Heart left ventricle (tissue), 16 donors: ENCODE measurements at regions not wholly inside any gene's neighbourhood (a gene's known extent, or its start where the extent isn't known, plus 50 kb on each side); places are given as distances from the start of the nearest gene placed in this dataset.
"Not testable (repeated sequence)": the region's sequence is repeated elsewhere in the genome, so short reads cannot be mapped to it uniquely, and the experiment has no call there.

ENCODE experiments used
- ATAC-seq, 4 donors: fragments of 200-7000 bp; cut with Tn5 transposase; one replicate each; pipeline ENCODE4 v1.9.1; 2020 to 2022; ENCODE audit warnings: moderate library complexity in 4 of 4, mild to moderate bottlenecking in 3 of 4, moderate number of reproducible peaks in 1 of 4
- DNase-seq, 5 donors: peaks; one replicate each; pipeline ENCODE4 v3.0.0-alpha.2; 2020
- H3K27ac ChIP-seq, 12 donors: fragments of 200-600 bp; sonication (generic) in 4 of 12; one replicate each; pipeline versions ENCODE4 v1.5.0 to v1.8.0; 2016 to 2022; ENCODE audit warnings: mild to moderate bottlenecking in 2 of 12
- H3K27me3 ChIP-seq, 9 donors: fragments of 200-600 bp; sonication (generic) in 2 of 9; one replicate each; pipeline versions ENCODE4 v1.5.1 to v1.8.0; 2016 to 2022; ENCODE audit warnings: mild to moderate bottlenecking in 3 of 9
- H3K36me3 ChIP-seq, 9 donors: fragments of 200-600 bp; sonication (generic) in 2 of 9; one replicate each; pipeline versions ENCODE4 v1.5.0 to v1.8.0; 2018 to 2022; ENCODE audit warnings: mild to moderate bottlenecking in 2 of 9
- H3K4me1 ChIP-seq, 12 donors: fragments of 200-600 bp; sonication (generic) in 4 of 12; one replicate each; pipeline versions ENCODE4 v1.5.0 to v1.8.0; 2016 to 2022; ENCODE audit warnings: mild to moderate bottlenecking in 3 of 12
- H3K4me3 ChIP-seq, 12 donors: fragments of 200-600 bp; sonication (generic) in 4 of 12; one replicate each; pipeline versions ENCODE4 v1.5.0 to v1.8.0; 2017 to 2022; ENCODE audit warnings: mild to moderate bottlenecking in 9 of 12, moderate library complexity in 4 of 12
- H3K9me3 ChIP-seq, 12 donors: fragments of 200-600 bp; sonication (generic) in 4 of 12; one replicate each; pipeline versions ENCODE4 v1.5.0 to v1.8.0; 2016 to 2022; ENCODE audit warnings: mild to moderate bottlenecking in 1 of 12
- POLR2A ChIP-seq, 2 donors: fragments of 450-650 bp; IDR thresholded peaks; one replicate each; pipeline ENCODE4 v1.6.1; 2017; ENCODE audit warnings: antibody characterized with exemption in 2 of 2, mild to moderate bottlenecking in 2 of 2, moderate library complexity in 2 of 2
- WGBS, 4 donors: extraction: QIAGEN DNeasy Blood & Tissue Kit in 2 of 4; methylation state at CpG; one replicate each; pipeline versions ENCODE4 v1.1.5 to v1.1.7; 2013 to 2018; 5-methylcytosine and 5-hydroxymethylcytosine counted together
- intact Hi-C, 10 donors: fragments of 100-400 bp; cut with DNase I; formaldehyde crosslinking; loops; one replicate each; pipeline versions ENCODE4 v1.11.1 to v1.14.2; 2022
- TF ChIP-seq, protein P1 (sequence below), 12 donors: fragments of 200-600 bp; sonication (generic) in 4 of 12; IDR thresholded peaks; one replicate each; pipeline versions ENCODE4 v1.5.0 to v1.8.0; 2018 to 2022; ENCODE audit warnings: antibody characterized with exemption in 12 of 12, mild to moderate bottlenecking in 5 of 12
- donor health status: ischemic (EF 13 %, LVEDD 7.1; RV severe dilation, severe dysfunction).
- donor health status: healthy with polysubstance abuse.
- donor health status: DM: no; HTN: yes; CAD: no.
- donor health status: DM: no; HTN: no; CAD: no.
- donor health status: ischemic (EF 25% LVEDD 6.9; RV normal size, moderate dysfunction).
- donor health status: ischemic (EF 25% LVEDD 5.7; RV mildly dilated, moderate dysfunction).
- donor health status: healthy.
- donor health status: DM: yes; HTN: yes; CAD: no.
- donor health status: ischemic (EF 35%, LVEDD 5.7; RV mildly dilated, moderate dysfunction).
- donor health status: nonischemic (EF 11% LVEDD 7.7; RV severe dilation, severe dysfunction).
- donor health status: DM: yes; HTN: yes; CAD: no.
- donor health status: PGD.
- donor health status: ischemic (EF 29% LVEDD 5.4; RV normal size, mild dysfunction).
- donor health status: nonischemic (EF 23%, LVEDD 6.1; RV moderate dilation, normal function).

DNA sequence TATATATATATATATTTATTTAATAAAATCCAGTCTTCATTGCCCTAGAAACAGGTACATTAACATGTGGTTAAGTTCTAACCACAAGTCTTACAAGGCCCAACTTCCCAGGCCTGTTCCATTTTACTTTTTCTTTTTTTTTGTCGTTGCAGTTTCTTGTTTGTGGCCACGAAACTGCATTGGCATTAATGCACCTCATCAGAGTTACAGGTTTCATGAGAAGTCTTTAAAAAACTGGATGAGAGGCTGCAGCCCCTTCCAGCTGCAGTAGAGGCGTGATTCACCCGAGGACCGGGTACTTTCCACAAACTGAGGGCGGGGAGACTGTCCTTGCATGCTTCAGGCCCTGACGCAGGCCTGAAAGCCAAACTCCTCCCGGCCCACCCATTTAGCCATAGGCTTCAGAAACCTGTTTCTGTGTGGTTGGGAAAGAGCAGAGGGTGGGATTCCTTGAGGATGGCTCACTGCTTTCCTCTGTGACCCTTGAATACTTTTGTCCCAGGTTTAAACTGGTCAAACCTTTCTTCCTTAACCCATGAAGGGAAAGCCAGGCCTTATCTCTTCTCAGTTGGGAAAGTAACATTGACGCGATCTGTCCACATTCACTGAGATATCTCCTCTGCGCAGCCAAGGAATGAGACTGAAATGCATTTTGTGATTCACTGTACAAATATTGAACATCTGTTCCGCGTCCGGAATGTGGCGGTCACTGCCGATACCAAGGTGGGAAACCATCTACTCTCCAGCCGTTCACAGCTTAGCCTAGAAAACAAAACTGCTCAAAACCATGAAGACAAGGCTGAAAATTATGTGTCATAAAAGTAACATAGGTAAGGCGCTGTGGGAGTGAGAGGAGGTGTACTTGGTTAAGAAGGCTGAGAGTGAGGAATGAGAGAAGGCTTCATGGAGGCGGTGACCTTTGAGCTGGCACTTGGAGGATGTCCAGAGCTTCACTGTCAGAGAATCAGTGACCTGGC lies 311.7 kb downstream of the GATA3 start:
- peak overlapping the region in 4 of 12 donors; percentile 2 to 52 (median 30) for H3K27ac ChIP-seq
- 71 to 74% (median 72%) methylated on average over 19 of the region's 19 CpGs for WGBS, 4 donors
- intact Hi-C loops, result no loop called here

DNA sequence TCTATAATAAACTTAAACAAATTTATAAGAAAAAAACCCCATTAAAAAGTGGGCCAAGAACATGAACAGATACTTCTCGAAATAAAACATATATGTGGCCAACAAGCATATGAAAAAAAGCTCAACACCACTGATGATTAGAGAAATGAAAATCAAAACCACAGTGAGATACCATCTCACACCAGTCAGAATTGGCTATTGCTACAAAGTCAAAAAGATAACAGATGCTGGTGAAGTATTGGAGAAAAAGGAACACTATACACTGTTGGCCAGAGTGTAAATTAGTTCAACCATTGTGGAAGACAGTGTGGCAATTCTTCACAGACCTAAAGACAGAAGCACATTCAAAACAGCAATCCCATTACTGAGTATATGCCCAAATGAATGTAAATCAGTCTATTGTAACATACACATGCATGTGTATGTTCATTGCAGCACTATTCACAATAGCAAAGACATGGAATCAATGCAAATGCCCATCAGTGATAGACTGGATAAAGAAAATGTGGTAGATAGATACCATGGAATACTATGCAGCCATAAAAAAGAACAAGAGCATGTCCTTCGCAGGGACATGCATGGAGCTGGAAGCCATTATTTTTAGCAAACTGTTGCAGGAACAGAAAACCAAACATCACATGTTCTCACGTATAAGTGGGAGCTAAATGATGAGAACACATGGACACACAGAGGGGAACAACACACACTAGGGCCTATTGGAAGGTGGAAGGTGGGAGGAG lies 313.4 kb downstream of the GATA3 start:
- H3K9me3 ChIP-seq, intact Hi-C loops, ATAC-seq, H3K27ac ChIP-seq, H3K4me3 ChIP-seq, H3K36me3 ChIP-seq, H3K27me3 ChIP-seq, DNase-seq: not testable (repeated sequence)
- peaks cover 0 to 11% (median 0%) of the 10 kb centered on the region in 12 donors for H3K4me1 ChIP-seq
- WGBS, 4 donors, result 89 to 97% (median 92%) methylated on average over 3 of the region's 3 CpGs

More for the DNA sequence above, 311.7 kb downstream of the GATA3 start:
- TF ChIP-seq, protein P1, sequence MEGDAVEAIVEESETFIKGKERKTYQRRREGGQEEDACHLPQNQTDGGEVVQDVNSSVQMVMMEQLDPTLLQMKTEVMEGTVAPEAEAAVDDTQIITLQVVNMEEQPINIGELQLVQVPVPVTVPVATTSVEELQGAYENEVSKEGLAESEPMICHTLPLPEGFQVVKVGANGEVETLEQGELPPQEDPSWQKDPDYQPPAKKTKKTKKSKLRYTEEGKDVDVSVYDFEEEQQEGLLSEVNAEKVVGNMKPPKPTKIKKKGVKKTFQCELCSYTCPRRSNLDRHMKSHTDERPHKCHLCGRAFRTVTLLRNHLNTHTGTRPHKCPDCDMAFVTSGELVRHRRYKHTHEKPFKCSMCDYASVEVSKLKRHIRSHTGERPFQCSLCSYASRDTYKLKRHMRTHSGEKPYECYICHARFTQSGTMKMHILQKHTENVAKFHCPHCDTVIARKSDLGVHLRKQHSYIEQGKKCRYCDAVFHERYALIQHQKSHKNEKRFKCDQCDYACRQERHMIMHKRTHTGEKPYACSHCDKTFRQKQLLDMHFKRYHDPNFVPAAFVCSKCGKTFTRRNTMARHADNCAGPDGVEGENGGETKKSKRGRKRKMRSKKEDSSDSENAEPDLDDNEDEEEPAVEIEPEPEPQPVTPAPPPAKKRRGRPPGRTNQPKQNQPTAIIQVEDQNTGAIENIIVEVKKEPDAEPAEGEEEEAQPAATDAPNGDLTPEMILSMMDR (IDR thresholded peaks at IDR 0.05), result no peak
- no peak for TF ChIP-seq POLR2A (IDR thresholded peaks at IDR 0.05)
- DNase-seq (peak in 2 of 5 donors; percentile 58), ATAC-seq (peak; percentile 46 to 93 (median 58))
- H3K9me3 ChIP-seq, result peaks cover 0 to 5% (median 0%) of the 10 kb centered on the region in 12 donors
- H3K4me3 ChIP-seq, result no peak overlapping the region
- no peaks in the 10 kb centered on the region for H3K27me3 ChIP-seq
- no peaks in the 10 kb centered on the region for H3K36me3 ChIP-seq
- H3K4me1 ChIP-seq, result peaks cover 0 to 11% (median 0%) of the 10 kb centered on the region in 12 donors

DNA sequence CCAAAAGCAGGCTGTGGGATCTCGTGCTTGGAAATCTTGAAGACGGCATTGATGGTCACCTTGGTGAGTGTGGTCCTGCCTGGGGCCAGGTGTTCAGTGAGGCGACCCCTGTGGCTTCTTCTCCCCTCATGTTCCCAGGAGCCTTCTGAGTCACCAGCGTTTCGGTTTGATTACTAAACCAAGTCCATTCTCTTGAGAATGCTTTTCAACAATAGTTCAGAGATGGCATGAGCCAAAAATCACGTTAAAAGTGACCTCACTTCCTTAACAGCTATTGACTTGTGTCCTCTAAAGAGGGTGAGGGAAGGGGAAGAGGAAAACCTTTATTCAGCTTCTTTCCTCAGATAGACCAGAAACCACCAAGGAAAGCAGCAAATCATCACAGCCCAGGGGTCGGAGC lies 315.2 kb downstream of the GATA3 start:
- peak in 2 of 5 donors; percentile 26 to 31 for DNase-seq
- WGBS, 4 donors, result 53 to 60% (median 57%) methylated on average over 7 of the region's 7 CpGs
- intact Hi-C loops, result loop anchor here in 5 of 10 donors (10.0 kb wide), 2 partner anchors 305 to 315 kb away; partner anchors contain the start of gene GATA3 (in 4 of the 5)

DNA sequence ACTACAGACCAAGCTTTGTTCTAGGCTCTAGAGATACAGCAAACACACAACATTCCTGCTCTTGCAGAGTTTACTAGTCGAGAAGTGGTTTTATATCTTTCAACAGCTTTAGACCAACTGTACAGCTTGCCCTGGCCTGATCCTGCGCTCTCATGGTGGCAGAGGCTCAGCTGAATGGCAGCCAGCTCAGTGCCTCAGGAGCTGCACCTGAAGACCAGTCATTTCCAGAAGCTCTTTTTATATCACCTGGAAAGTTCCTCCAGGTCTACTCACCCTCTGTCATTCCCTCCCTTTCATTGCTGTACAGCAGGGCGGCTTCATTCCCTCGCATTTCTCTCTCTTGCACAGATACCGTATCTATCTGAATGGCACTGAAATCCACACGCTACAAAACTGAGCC lies 319.8 kb downstream of the GATA3 start:
- no peaks in the 10 kb centered on the region for H3K9me3 ChIP-seq
- TF ChIP-seq, protein P1 (IDR thresholded peaks at IDR 0.05), result no peak
- no peak for TF ChIP-seq POLR2A (IDR thresholded peaks at IDR 0.05)
- ATAC-seq (no peak), DNase-seq (no peak)
- intact Hi-C loops, result loop anchor here in 5 of 10 donors (10.0 kb wide), 2 partner anchors 310 to 320 kb away; partner anchors contain the start of gene GATA3 (in 4 of the 5)
- H3K27ac ChIP-seq, result no peak overlapping the region
- H3K27me3 ChIP-seq, result no peaks in the 10 kb centered on the region
- 88 to 95% (median 91%) methylated on average over 6 of the region's 6 CpGs for WGBS, 4 donors
- no peak overlapping the region for H3K4me3 ChIP-seq
- H3K4me1 ChIP-seq, result peaks cover 0 to 20% (median 2%) of the 10 kb centered on the region in 12 donors
- H3K36me3 ChIP-seq, result no peaks in the 10 kb centered on the region

More for the DNA sequence above, 315.2 kb downstream of the GATA3 start:
- peak; percentile 51 to 80 (median 61) for ATAC-seq
- H3K4me1 ChIP-seq, result peaks cover 0 to 11% (median 0%) of the 10 kb centered on the region in 12 donors
- no peaks in the 10 kb centered on the region for H3K36me3 ChIP-seq
- H3K27me3 ChIP-seq, result no peaks in the 10 kb centered on the region
- TF ChIP-seq POLR2A (IDR thresholded peaks at IDR 0.05), result peak in 1 of 2 donors; percentile 33
- TF ChIP-seq, protein P1 (IDR thresholded peaks at IDR 0.05), result no peak
- no peak overlapping the region for H3K4me3 ChIP-seq
- H3K27ac ChIP-seq, result peak overlapping the region in 10 of 12 donors; percentile 41 to 85 (median 66)
- H3K9me3 ChIP-seq, result peaks cover 0 to 5% (median 0%) of the 10 kb centered on the region in 12 donors
